Stimulated activated CD4-positive, alpha-beta T cell treated with anti-CD3 and anti-CD28 coated beads, Interleukin-1b, Interleukin-23, amount 100 ng/mL, for 24 hours (primary cell): ENCODE measurements at regions not wholly inside any gene's neighbourhood (a gene's known extent, or its start where the extent isn't known, plus 50 kb on each side); places are given as distances from the start of the nearest gene placed in this dataset.

Experiments used
- DNase-seq, 4 experiments: peaks; one replicate each; pipeline ENCODE4 v3.0.0-alpha.2; 2020; ENCODE audit warnings: low read depth in 4 of 4, low spot score in 1 of 4

GRCh38 chr12:27382924-27383323 is 50.3 kb downstream of the BMAL2 start:
- DNase-seq: no peak

GRCh38 chr12:27383429-27384260 is 51.0 kb downstream of the BMAL2 start:
- DNase-seq: peak; percentile 38 to 56 (median 41)

- DNase-seq: no peak
Measured at GRCh38 chr12:27384261-27384590, 51.6 kb downstream of the BMAL2 start.

GRCh38 chr12:27385766-27386564 is 53.3 kb downstream of the BMAL2 start:
- DNase-seq: no peak

GRCh38 chr12:27387473-27387872 is 54.8 kb downstream of the BMAL2 start:
- DNase-seq: no peak

- no peak for DNase-seq
Measured at GRCh38 chr12:27388650-27389049, 56.0 kb downstream of the BMAL2 start.

- DNase-seq: no peak
Measured at GRCh38 chr12:27394676-27395075, 51.9 kb upstream of the SMCO2 start.

- DNase-seq: no peak
Measured at GRCh38 chr12:27396216-27396815, 50.2 kb upstream of the SMCO2 start.
